ENCODE measurements at regions not wholly inside any gene's neighbourhood (a gene's known extent, or its start where the extent isn't known, plus 50 kb on each side); places are given as distances from the start of the nearest gene placed in this dataset.

DNA sequence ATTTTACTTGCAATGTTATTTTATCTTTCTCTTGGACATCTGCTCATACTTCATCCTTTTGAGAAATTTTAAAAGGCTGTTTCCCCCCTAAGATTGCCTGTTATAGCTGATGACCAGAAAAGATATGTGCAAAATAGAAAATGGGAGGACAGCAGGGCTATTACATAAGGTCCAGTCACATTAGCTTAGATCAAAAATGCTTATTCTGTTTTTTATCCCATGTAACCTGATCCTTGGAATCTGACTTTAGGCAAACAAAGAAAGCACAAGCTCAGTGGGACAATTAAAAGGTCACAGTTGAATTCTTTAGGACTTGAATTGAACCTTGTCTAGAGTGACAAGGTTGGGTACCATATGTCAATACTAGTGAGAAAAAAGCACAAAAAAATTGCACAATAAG, 65.1 kb upstream of the TRHDE start:
- no peak overlapping the region for H2AFZ ChIP-seq (ENCODE audit: low read length)
- TF ChIP-seq EZH2 (IDR thresholded peaks at IDR 0.05; ENCODE audit: borderline replicate concordance, low read length): no peak
- TF ChIP-seq CTCF (IDR thresholded peaks at IDR 0.05; ENCODE audit: low read length): no peak
- no peak overlapping the region for H3K4me3 ChIP-seq (ENCODE audit: low read depth, low read length, poor library complexity, severe bottlenecking)
- H3K4me2 ChIP-seq (ENCODE audit: low read length): no peak overlapping the region
- H3K36me3 ChIP-seq (ENCODE audit: insufficient read depth, low read length): no peaks in the 10 kb centered on the region
- no peaks in the 10 kb centered on the region for H3K27me3 ChIP-seq (ENCODE audit: insufficient read depth, low read length)
- H4K20me1 ChIP-seq (ENCODE audit: insufficient read depth, low read length): no peaks in the 10 kb centered on the region
- no peaks in the 10 kb centered on the region for H3F3A ChIP-seq (ENCODE audit: insufficient read depth, low read length)
- H3K9ac ChIP-seq (ENCODE audit: low read length): no peak overlapping the region
- no peak overlapping the region for H3K27ac ChIP-seq (ENCODE audit: low read depth, low read length, poor library complexity, severe bottlenecking)
- H3K4me1 ChIP-seq (ENCODE audit: insufficient read depth, low read length, severe bottlenecking): no peaks in the 10 kb centered on the region
- H3K79me2 ChIP-seq (ENCODE audit: insufficient read depth, low read length): no peaks in the 10 kb centered on the region
- no peaks in the 10 kb centered on the region for H3K9me2 ChIP-seq (ENCODE audit: low read depth, low read length)
- no peaks in the 10 kb centered on the region for H3K9me3 ChIP-seq (ENCODE audit: low read length)

DNA sequence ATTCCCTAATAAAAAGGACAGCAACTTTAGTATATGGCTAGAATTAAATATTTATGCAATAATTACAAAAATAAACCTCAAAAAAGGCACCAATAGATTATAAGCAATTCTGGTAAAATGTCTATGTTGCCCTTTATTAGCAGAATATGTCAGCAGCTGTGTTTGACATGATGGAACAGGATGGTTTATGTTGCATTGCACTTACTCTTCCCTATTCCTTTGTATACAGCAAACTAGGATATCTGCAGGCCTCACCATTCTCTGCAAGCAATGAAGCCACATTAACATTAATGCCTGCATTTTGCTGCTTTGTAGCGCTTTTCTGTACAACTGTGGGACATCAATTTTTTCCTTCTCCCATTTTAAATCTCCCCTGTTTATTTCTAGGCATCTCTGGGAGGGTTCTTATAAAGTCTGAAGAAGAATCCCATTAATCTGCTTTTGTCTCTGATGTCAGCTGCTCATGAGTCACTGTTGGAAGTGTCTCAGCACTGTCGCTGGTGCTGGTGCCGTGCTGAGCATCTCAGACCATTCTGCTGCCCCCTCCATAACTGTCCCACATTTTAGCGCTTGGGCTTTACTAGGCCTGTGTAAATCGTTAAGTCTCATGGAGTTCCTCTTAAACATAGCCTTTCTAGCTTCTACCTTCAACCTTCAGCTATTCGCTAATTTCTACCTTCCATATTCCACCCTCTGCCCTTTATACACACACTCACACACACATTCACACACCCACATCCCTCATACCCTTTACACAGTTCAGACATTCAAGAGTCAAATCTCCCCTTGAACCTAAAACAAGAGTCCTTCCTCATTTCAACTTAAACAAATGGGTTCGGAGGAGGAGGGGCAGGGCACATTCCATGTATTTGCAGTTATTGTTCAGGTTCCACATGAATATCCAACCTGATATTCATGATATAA, 64.4 kb upstream of the TRHDE start:
- Histone ChIP-seq H3K9me3 (ENCODE audit: low read length) (no peaks in the 10 kb centered on the region), H2AFZ (ENCODE audit: low read length) (no peak overlapping the region), H3K27me3 (ENCODE audit: insufficient read depth, low read length) (no peaks in the 10 kb centered on the region), H3F3A (ENCODE audit: insufficient read depth, low read length) (no peaks in the 10 kb centered on the region), H3K4me3 (ENCODE audit: low read depth, low read length, poor library complexity, severe bottlenecking) (no peak overlapping the region), H3K9ac (ENCODE audit: low read length) (no peak overlapping the region), H3K4me2 (ENCODE audit: low read length) (no peak overlapping the region), H3K79me2 (ENCODE audit: insufficient read depth, low read length) (no peaks in the 10 kb centered on the region), H3K36me3 (ENCODE audit: insufficient read depth, low read length) (no peaks in the 10 kb centered on the region), H3K4me1 (ENCODE audit: insufficient read depth, low read length, severe bottlenecking) (no peaks in the 10 kb centered on the region), H3K27ac (ENCODE audit: low read depth, low read length, poor library complexity, severe bottlenecking) (no peak overlapping the region), H4K20me1 (ENCODE audit: insufficient read depth, low read length) (no peaks in the 10 kb centered on the region), H3K9me2 (ENCODE audit: low read depth, low read length) (no peaks in the 10 kb centered on the region)
- TF ChIP-seq CTCF (IDR thresholded peaks at IDR 0.05; ENCODE audit: low read length) (no peak), EZH2 (IDR thresholded peaks at IDR 0.05; ENCODE audit: borderline replicate concordance, low read length) (no peak)

DNA sequence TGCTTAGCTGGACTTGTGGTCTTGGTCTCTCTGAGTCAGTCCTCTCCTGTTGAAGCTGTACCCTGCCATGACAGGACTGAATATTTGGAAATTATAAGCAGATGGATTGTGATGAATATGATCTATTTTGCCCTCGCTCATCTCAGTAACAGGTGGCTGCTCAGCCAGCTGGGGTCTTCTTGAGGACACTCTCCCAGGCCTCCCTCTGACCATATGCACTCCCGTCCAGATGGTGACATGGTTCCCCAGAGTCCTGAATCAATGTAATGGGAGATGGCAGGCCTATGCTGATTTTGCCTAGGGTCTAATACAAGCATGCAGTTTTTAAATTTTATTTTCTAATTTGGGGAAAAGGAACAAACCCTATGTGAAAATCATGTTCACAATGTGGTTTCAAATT, 63.1 kb upstream of the TRHDE start:
- Histone ChIP-seq H3K9ac (ENCODE audit: low read length) (no peak overlapping the region), H3K4me1 (ENCODE audit: insufficient read depth, low read length, severe bottlenecking) (no peaks in the 10 kb centered on the region), H3K9me2 (ENCODE audit: low read depth, low read length) (no peaks in the 10 kb centered on the region), H3K9me3 (ENCODE audit: low read length) (no peaks in the 10 kb centered on the region), H3K4me2 (ENCODE audit: low read length) (no peak overlapping the region), H3F3A (ENCODE audit: insufficient read depth, low read length) (no peaks in the 10 kb centered on the region), H2AFZ (ENCODE audit: low read length) (no peak overlapping the region), H3K27ac (ENCODE audit: low read depth, low read length, poor library complexity, severe bottlenecking) (no peak overlapping the region), H3K36me3 (ENCODE audit: insufficient read depth, low read length) (no peaks in the 10 kb centered on the region), H3K27me3 (ENCODE audit: insufficient read depth, low read length) (no peaks in the 10 kb centered on the region), H3K79me2 (ENCODE audit: insufficient read depth, low read length) (no peaks in the 10 kb centered on the region), H4K20me1 (ENCODE audit: insufficient read depth, low read length) (no peaks in the 10 kb centered on the region), H3K4me3 (ENCODE audit: low read depth, low read length, poor library complexity, severe bottlenecking) (no peak overlapping the region)
- TF ChIP-seq EZH2 (IDR thresholded peaks at IDR 0.05; ENCODE audit: borderline replicate concordance, low read length) (no peak), CTCF (IDR thresholded peaks at IDR 0.05; ENCODE audit: low read length) (no peak)

Data from OCI-LY1 (cell line).